Neural cell (in vitro differentiated cells): ENCODE measurements at regions not wholly inside any gene's neighbourhood (a gene's known extent, or its start where the extent isn't known, plus 50 kb on each side); places are given as distances from the start of the nearest gene placed in this dataset.

Experiments used
- H2AFZ ChIP-seq: fragments of 200-600, 300-800 bp; sonication (generic), shearing (Covaris generic); 2 replicates; pipeline ENCODE4 v1.6.0; 2014; ENCODE audit warnings: low read depth, mild to moderate bottlenecking, antibody characterized with exemption, low read length, moderate library complexity
- H3F3A ChIP-seq: fragments of 200-600 bp; shearing (Covaris generic); 2 replicates; pipeline ENCODE4 v1.6.1; 2016; ENCODE audit warnings: mild to moderate bottlenecking, moderate library complexity, mixed read lengths, antibody characterized with exemption, low read length; ENCODE audit not compliant: insufficient read depth, poor library complexity, severe bottlenecking
- H3K27ac ChIP-seq: fragments of 200-600, 300-800 bp; sonication (generic), shearing (Covaris generic); 2 replicates; pipeline ENCODE4 v1.5.1; 2014; ENCODE audit warnings: mild to moderate bottlenecking, low read length, moderate library complexity
- H3K27me3 ChIP-seq: fragments of 300-800, 200-600 bp; sonication (generic), shearing (Covaris generic); 2 replicates; pipeline ENCODE4 v1.6.0; 2014; ENCODE audit warnings: mild to moderate bottlenecking, low read depth, low read length, moderate library complexity; ENCODE audit not compliant: insufficient read depth
- H3K36me3 ChIP-seq: fragments of 300-800, 200-600 bp; sonication (generic), shearing (Covaris generic); 2 replicates; pipeline ENCODE4 v1.5.1; 2014; ENCODE audit warnings: mild to moderate bottlenecking, antibody characterized with exemption, low read length, moderate library complexity; ENCODE audit not compliant: insufficient read depth
- H3K4me2 ChIP-seq: fragments of 300-800, 200-600 bp; sonication (generic), shearing (Covaris generic); 2 replicates; pipeline ENCODE4 v1.6.0; 2014; ENCODE audit warnings: mild to moderate bottlenecking, low read length
- H3K4me3 ChIP-seq: fragments of 300-800, 200-600 bp; sonication (generic), shearing (Covaris generic); 2 replicates; pipeline ENCODE4 v1.5.1; 2014; ENCODE audit warnings: mild to moderate bottlenecking, low read length, moderate library complexity
- H3K79me2 ChIP-seq: fragments of 200-600 bp; shearing (Covaris generic); replicated peaks from 2 replicates; pipeline ENCODE4 v1.6.0; 2014; ENCODE audit warnings: mild to moderate bottlenecking, low read length, moderate library complexity; ENCODE audit not compliant: insufficient read depth
- H3K9ac ChIP-seq: fragments of 300-800, 200-600 bp; sonication (generic), shearing (Covaris generic); 2 replicates; pipeline ENCODE4 v1.6.1; 2016; ENCODE audit warnings: mild to moderate bottlenecking, low read length, mixed read lengths
- H3K9me2 ChIP-seq: fragments of 200-600 bp; shearing (Covaris generic); 2 replicates; pipeline ENCODE4 v1.6.1; 2016; ENCODE audit warnings: mild to moderate bottlenecking, low read length, mixed read lengths; ENCODE audit not compliant: insufficient read depth
- H3K9me3 ChIP-seq: fragments of 200-600, 300-800 bp; sonication (generic), shearing (Covaris generic); 2 replicates; pipeline ENCODE4 v1.6.1; 2016; ENCODE audit warnings: mild to moderate bottlenecking, mixed run types, low read length, moderate library complexity, mixed read lengths
- H4K20me1 ChIP-seq: fragments of 200-600 bp; shearing (Covaris generic); 2 replicates; pipeline ENCODE4 v1.6.1; 2016; ENCODE audit warnings: mild to moderate bottlenecking, mixed run types; ENCODE audit not compliant: insufficient read depth
- EP300 ChIP-seq: fragments of 450-650 bp; conservative IDR thresholded peaks from 2 replicates; pipeline ENCODE4 v1.6.1; 2014; ENCODE audit warnings: antibody characterized with exemption, mild to moderate bottlenecking, moderate library complexity; ENCODE audit not compliant: poor library complexity, severe bottlenecking
- EZH2 ChIP-seq: fragments of 200-600, 300-800 bp; shearing (Covaris generic), sonication (generic); IDR thresholded peaks from 2 replicates; pipeline ENCODE4 v1.6.1; 2014; ENCODE audit warnings: antibody characterized with exemption, low read length, borderline replicate concordance, mild to moderate bottlenecking; ENCODE audit not compliant: insufficient read depth, poor library complexity, severe bottlenecking
- MXI1 ChIP-seq: fragments of 450-650 bp; conservative IDR thresholded peaks from 2 replicates; pipeline ENCODE4 v1.6.1; 2014; ENCODE audit warnings: antibody characterized with exemption, mild to moderate bottlenecking; ENCODE audit not compliant: poor library complexity, severe bottlenecking
- POLR2AphosphoS5 ChIP-seq: IDR thresholded peaks from 2 replicates; pipeline ENCODE4 v1.6.1; 2012
- RAD21 ChIP-seq: fragments of 450-650 bp; conservative IDR thresholded peaks from 2 replicates; pipeline ENCODE4 v1.6.1; 2014; ENCODE audit warnings: antibody characterized with exemption, mild to moderate bottlenecking, moderate library complexity
- SMC3 ChIP-seq: fragments of 450-650 bp; conservative IDR thresholded peaks from 2 replicates; pipeline ENCODE4 v1.6.1; 2014; ENCODE audit warnings: antibody characterized with exemption, mild to moderate bottlenecking, moderate library complexity; ENCODE audit not compliant: poor library complexity
- TAF1 ChIP-seq: IDR thresholded peaks from 2 replicates; pipeline ENCODE4 v1.6.1; 2012; ENCODE audit warnings: low read depth
- TF ChIP-seq, protein P1 (sequence below): IDR thresholded peaks from 2 replicates; pipeline ENCODE4 v1.6.1; 2012; ENCODE audit warnings: borderline replicate concordance
- TF ChIP-seq, protein P2 (sequence below): fragments of 450-650 bp; IDR thresholded peaks from 2 replicates; pipeline ENCODE4 v1.5.1; 2014; ENCODE audit warnings: antibody characterized with exemption, mild to moderate bottlenecking, moderate library complexity; ENCODE audit not compliant: poor library complexity, severe bottlenecking

DNA sequence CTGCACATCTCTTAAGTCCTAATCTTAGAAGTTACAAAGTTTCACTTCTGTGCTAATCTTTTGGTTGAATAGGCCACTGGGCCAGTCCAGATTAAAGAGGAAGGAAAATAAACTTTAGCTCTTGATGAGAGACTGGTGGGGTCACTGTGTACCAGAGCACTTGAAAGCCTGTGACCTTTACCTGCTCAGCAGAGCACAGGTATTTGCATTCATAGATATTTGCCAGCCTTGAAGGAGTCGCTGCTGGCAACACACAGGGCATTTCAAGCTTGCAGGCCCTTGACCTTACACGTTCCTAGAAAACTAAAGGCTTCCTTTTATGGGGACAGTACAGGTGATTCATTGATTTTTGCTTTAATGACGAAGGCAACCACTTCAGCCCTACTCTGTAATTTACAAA, 108.4 kb upstream of the SLC22A23 start:
- no peak overlapping the region for H2AFZ ChIP-seq
- no peaks in the 10 kb centered on the region for H3K36me3 ChIP-seq
- H4K20me1 ChIP-seq: no peaks in the 10 kb centered on the region
- H3K9me2 ChIP-seq: no peaks in the 10 kb centered on the region
- no peak overlapping the region for H3K27ac ChIP-seq
- TF ChIP-seq SMC3: no peak
- no peak for TF ChIP-seq EZH2
- no peak for TF ChIP-seq MXI1
- no peak for TF ChIP-seq EP300
- TF ChIP-seq, protein P1, sequence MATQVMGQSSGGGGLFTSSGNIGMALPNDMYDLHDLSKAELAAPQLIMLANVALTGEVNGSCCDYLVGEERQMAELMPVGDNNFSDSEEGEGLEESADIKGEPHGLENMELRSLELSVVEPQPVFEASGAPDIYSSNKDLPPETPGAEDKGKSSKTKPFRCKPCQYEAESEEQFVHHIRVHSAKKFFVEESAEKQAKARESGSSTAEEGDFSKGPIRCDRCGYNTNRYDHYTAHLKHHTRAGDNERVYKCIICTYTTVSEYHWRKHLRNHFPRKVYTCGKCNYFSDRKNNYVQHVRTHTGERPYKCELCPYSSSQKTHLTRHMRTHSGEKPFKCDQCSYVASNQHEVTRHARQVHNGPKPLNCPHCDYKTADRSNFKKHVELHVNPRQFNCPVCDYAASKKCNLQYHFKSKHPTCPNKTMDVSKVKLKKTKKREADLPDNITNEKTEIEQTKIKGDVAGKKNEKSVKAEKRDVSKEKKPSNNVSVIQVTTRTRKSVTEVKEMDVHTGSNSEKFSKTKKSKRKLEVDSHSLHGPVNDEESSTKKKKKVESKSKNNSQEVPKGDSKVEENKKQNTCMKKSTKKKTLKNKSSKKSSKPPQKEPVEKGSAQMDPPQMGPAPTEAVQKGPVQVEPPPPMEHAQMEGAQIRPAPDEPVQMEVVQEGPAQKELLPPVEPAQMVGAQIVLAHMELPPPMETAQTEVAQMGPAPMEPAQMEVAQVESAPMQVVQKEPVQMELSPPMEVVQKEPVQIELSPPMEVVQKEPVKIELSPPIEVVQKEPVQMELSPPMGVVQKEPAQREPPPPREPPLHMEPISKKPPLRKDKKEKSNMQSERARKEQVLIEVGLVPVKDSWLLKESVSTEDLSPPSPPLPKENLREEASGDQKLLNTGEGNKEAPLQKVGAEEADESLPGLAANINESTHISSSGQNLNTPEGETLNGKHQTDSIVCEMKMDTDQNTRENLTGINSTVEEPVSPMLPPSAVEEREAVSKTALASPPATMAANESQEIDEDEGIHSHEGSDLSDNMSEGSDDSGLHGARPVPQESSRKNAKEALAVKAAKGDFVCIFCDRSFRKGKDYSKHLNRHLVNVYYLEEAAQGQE: no peak
- no peak for TF ChIP-seq POLR2AphosphoS5
- no peak for TF ChIP-seq TAF1
- TF ChIP-seq, protein P2, sequence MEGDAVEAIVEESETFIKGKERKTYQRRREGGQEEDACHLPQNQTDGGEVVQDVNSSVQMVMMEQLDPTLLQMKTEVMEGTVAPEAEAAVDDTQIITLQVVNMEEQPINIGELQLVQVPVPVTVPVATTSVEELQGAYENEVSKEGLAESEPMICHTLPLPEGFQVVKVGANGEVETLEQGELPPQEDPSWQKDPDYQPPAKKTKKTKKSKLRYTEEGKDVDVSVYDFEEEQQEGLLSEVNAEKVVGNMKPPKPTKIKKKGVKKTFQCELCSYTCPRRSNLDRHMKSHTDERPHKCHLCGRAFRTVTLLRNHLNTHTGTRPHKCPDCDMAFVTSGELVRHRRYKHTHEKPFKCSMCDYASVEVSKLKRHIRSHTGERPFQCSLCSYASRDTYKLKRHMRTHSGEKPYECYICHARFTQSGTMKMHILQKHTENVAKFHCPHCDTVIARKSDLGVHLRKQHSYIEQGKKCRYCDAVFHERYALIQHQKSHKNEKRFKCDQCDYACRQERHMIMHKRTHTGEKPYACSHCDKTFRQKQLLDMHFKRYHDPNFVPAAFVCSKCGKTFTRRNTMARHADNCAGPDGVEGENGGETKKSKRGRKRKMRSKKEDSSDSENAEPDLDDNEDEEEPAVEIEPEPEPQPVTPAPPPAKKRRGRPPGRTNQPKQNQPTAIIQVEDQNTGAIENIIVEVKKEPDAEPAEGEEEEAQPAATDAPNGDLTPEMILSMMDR: no peak
- no peak for TF ChIP-seq RAD21
- H3K79me2 ChIP-seq: no peaks in the 10 kb centered on the region
- H3K4me3 ChIP-seq: no peak overlapping the region
- no peaks in the 10 kb centered on the region for H3K9me3 ChIP-seq
- H3K4me2 ChIP-seq: no peak overlapping the region
- no peaks in the 10 kb centered on the region for H3F3A ChIP-seq
- no peaks in the 10 kb centered on the region for H3K27me3 ChIP-seq
- no peak overlapping the region for H3K9ac ChIP-seq

DNA sequence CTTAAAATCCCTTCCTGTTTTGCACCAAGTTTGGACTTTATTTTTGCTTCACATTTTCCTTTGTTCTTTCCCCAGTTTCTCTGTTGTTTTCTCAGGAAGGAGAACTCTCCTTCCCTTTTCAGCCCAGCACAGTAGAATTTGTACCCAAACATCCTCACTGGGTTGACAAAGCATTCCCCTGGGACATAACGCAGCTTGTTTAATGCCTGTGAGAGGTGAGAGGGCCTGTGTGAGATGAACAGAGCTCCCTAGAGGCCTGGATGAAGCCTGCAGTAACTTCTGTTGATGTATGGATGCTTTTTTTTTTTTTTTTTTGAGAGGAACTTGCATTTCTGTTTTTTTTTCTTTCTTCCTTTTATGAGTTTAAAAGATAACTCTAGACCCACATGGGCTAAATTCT, 104.9 kb upstream of the SLC22A23 start:
- H3K9me3 ChIP-seq: no peaks in the 10 kb centered on the region
- no peak overlapping the region for H3K4me3 ChIP-seq
- H3K4me2 ChIP-seq: no peak overlapping the region
- no peaks in the 10 kb centered on the region for H4K20me1 ChIP-seq
- no peaks in the 10 kb centered on the region for H3K36me3 ChIP-seq
- no peaks in the 10 kb centered on the region for H3F3A ChIP-seq
- no peaks in the 10 kb centered on the region for H3K27me3 ChIP-seq
- no peak overlapping the region for H2AFZ ChIP-seq
- H3K27ac ChIP-seq: no peak overlapping the region
- H3K9ac ChIP-seq: no peak overlapping the region
- TF ChIP-seq MXI1 (no peak), RAD21 (no peak), POLR2AphosphoS5 (no peak), EZH2 (no peak), SMC3 (no peak), TAF1 (no peak), EP300 (no peak)
- TF ChIP-seq, protein P1: no peak
- TF ChIP-seq, protein P2: no peak
- no peaks in the 10 kb centered on the region for H3K79me2 ChIP-seq
- no peaks in the 10 kb centered on the region for H3K9me2 ChIP-seq
